ENCODE measurements at regions not wholly inside any gene's neighbourhood (a gene's known extent, or its start where the extent isn't known, plus 50 kb on each side); places are given as distances from the start of the nearest gene placed in this dataset.

- no peak for ATAC-seq (ENCODE audit: insufficient number of reproducible peaks, low FRiP score, low read depth)
- TF ChIP-seq CTCF (IDR thresholded peaks at IDR 0.05), result no peak
- DNase-seq (ENCODE audit: low spot score), result no peak
- Histone ChIP-seq H3K4me3 (no peak overlapping the region), H3K27ac (no peak overlapping the region), H3K36me3 (no peaks in the 10 kb centered on the region), H3K27me3 (replicated peaks; ENCODE audit: insufficient read depth) (no peaks in the 10 kb centered on the region), H3K4me1 (ENCODE audit: control insufficient read depth in 1 of 2, low read depth in 2 of 2) (no peaks in the 10 kb centered on the region), H3K9me3 (no peaks in the 10 kb centered on the region)
These were observed 87.7 kb downstream of the IYD start for GRCh38 chr6:150456466-150456865.

- no peaks in the 10 kb centered on the region for H3K36me3 ChIP-seq
- H3K4me1 ChIP-seq (ENCODE audit: control insufficient read depth in 1 of 2, low read depth in 2 of 2), result no peaks in the 10 kb centered on the region
- DNase-seq (ENCODE audit: low spot score) (no peak), ATAC-seq (ENCODE audit: insufficient number of reproducible peaks, low FRiP score, low read depth) (no peak)
- H3K27ac ChIP-seq, result no peak overlapping the region
- TF ChIP-seq CTCF (IDR thresholded peaks at IDR 0.05), result no peak
- no peaks in the 10 kb centered on the region for H3K27me3 ChIP-seq (replicated peaks; ENCODE audit: insufficient read depth)
- no peak overlapping the region for H3K4me3 ChIP-seq
- no peaks in the 10 kb centered on the region for H3K9me3 ChIP-seq
These were observed 88.3 kb downstream of the IYD start for GRCh38 chr6:150456902-150457643.

DNA sequence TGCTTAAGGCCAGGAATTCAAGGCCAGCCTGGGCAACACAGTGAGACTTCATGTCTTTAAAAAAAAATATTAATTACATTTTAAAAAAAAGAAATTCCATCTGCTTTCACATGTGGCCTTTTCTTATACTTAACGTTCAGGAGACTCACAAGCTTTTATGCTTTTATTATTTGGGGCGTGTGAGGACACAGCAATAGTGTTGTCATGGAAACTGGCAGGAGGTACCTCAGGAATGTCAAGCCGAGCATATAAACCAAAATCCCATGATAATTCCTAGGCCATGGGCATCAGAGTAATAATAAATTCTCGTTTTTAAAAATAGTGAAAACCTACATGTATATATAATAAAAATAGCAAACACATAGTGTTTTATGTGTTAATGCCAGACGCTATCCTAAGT, 89.8 kb downstream of the IYD start:
- H3K4me1 ChIP-seq (ENCODE audit: control insufficient read depth in 1 of 2, low read depth in 2 of 2), result no peaks in the 10 kb centered on the region
- ATAC-seq (ENCODE audit: insufficient number of reproducible peaks, low FRiP score, low read depth) (no peak), DNase-seq (ENCODE audit: low spot score) (no peak)
- H3K27me3 ChIP-seq (replicated peaks; ENCODE audit: insufficient read depth), result no peaks in the 10 kb centered on the region
- no peaks in the 10 kb centered on the region for H3K36me3 ChIP-seq
- TF ChIP-seq CTCF (IDR thresholded peaks at IDR 0.05), result no peak
- no peak overlapping the region for H3K4me3 ChIP-seq
- no peaks in the 10 kb centered on the region for H3K9me3 ChIP-seq
- H3K27ac ChIP-seq, result no peak overlapping the region

DNA sequence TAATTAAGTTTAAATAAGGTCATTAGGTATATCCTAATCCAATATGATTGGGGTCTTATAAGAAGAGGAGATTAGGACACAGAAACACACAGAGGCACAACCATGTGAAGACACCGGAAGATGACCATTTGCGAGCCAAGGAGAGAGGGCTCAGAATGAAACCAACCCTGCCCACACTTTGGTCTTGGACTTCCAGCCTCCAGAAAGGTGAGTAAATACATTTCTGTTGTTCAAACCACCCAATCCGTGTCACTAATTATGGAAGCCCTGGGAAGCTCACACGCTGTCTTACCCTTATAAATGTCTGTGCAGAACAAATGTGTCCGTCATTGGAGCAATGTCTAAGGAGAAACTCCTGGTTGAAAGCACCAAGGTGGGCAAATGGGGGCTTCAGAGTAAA, 95.0 kb downstream of the IYD start:
- ATAC-seq (ENCODE audit: insufficient number of reproducible peaks, low FRiP score, low read depth) (no peak), DNase-seq (ENCODE audit: low spot score) (no peak)
- H3K27me3 ChIP-seq (replicated peaks; ENCODE audit: insufficient read depth), result no peaks in the 10 kb centered on the region
- H3K4me1 ChIP-seq (ENCODE audit: control insufficient read depth in 1 of 2, low read depth in 2 of 2), result no peaks in the 10 kb centered on the region
- H3K36me3 ChIP-seq, result no peaks in the 10 kb centered on the region
- H3K27ac ChIP-seq, result no peak overlapping the region
- no peaks in the 10 kb centered on the region for H3K9me3 ChIP-seq
- H3K4me3 ChIP-seq, result no peak overlapping the region
- TF ChIP-seq CTCF (IDR thresholded peaks at IDR 0.05), result no peak

GRCh38 chr6:150464966-150465365, 96.2 kb downstream of the IYD start:
- Histone ChIP-seq H3K36me3 (no peaks in the 10 kb centered on the region), H3K27ac (no peak overlapping the region), H3K4me3 (no peak overlapping the region), H3K9me3 (no peaks in the 10 kb centered on the region), H3K27me3 (replicated peaks; ENCODE audit: insufficient read depth) (no peaks in the 10 kb centered on the region), H3K4me1 (ENCODE audit: control insufficient read depth in 1 of 2, low read depth in 2 of 2) (no peaks in the 10 kb centered on the region)
- DNase-seq (ENCODE audit: low spot score) (no peak), ATAC-seq (ENCODE audit: insufficient number of reproducible peaks, low FRiP score, low read depth) (no peak)
- TF ChIP-seq CTCF (IDR thresholded peaks at IDR 0.05), result no peak
